KMS-11 (cell line): ENCODE measurements at regions not wholly inside any gene's neighbourhood (a gene's known extent, or its start where the extent isn't known, plus 50 kb on each side); places are given as distances from the start of the nearest gene placed in this dataset.

Experiments
- H2AFZ ChIP-seq: fragments of 200-600 bp; sonication (generic); 2 replicates; pipeline ENCODE4 v1.6.1; 2016; ENCODE audit warnings: antibody characterized with exemption, mixed run types, low read depth
- H3K27ac ChIP-seq: fragments of 200-600 bp; sonication (generic); 2 replicates; pipeline ENCODE4 v1.6.1; 2016; ENCODE audit warnings: mild to moderate bottlenecking, mixed run types
- H3K27me3 ChIP-seq: fragments of 200-600 bp; sonication (generic); 2 replicates; pipeline ENCODE4 v1.6.1; 2017; ENCODE audit warnings: mild to moderate bottlenecking, low read depth, mixed run types, moderate library complexity; ENCODE audit not compliant: insufficient read depth
- H3K36me3 ChIP-seq: fragments of 200-600 bp; sonication (generic); 2 replicates; pipeline ENCODE4 v1.6.1; 2017; ENCODE audit warnings: mild to moderate bottlenecking, mixed run types; ENCODE audit not compliant: insufficient read depth
- H3K4me1 ChIP-seq: fragments of 200-600 bp; sonication (generic); 2 replicates; pipeline ENCODE4 v1.6.1; 2016; ENCODE audit warnings: mild to moderate bottlenecking, low read depth, mixed run types; ENCODE audit not compliant: poor library complexity, severe bottlenecking
- H3K4me2 ChIP-seq: fragments of 200-600 bp; sonication (generic); 2 replicates; pipeline ENCODE4 v1.7.0; 2016; ENCODE audit warnings: mild to moderate bottlenecking, mixed run types
- H3K4me3 ChIP-seq: fragments of 200-600 bp; sonication (generic); IDR thresholded peaks from 2 replicates; pipeline ENCODE4 v1.6.1; 2017; ENCODE audit warnings: low read depth, low read length, mixed read lengths; ENCODE audit not compliant: insufficient read depth
- H3K79me2 ChIP-seq: fragments of 200-600 bp; sonication (generic); 2 replicates; pipeline ENCODE4 v1.6.1; 2016; ENCODE audit warnings: low read depth, mixed run types; ENCODE audit not compliant: insufficient read depth
- H3K9ac ChIP-seq: fragments of 200-600 bp; sonication (generic); 2 replicates; pipeline ENCODE4 v1.6.1; 2016; ENCODE audit warnings: mild to moderate bottlenecking, mixed run types
- H4K20me1 ChIP-seq: fragments of 200-600 bp; sonication (generic); 2 replicates; pipeline ENCODE4 v1.6.1; 2016; ENCODE audit warnings: mild to moderate bottlenecking, mixed run types; ENCODE audit not compliant: insufficient read depth
- CTCF ChIP-seq: fragments of 200-600 bp; sonication (generic); conservative IDR thresholded peaks from 2 replicates; pipeline ENCODE4 v1.6.1; 2017; ENCODE audit warnings: low read depth, mild to moderate bottlenecking, antibody characterized with exemption, low read length, moderate library complexity, mixed read lengths

- Histone ChIP-seq H3K79me2 (no peaks in the 10 kb centered on the region), H3K9ac (no peak overlapping the region), H3K4me3 (no peak overlapping the region), H3K27me3 (no peaks in the 10 kb centered on the region), H3K36me3 (no peaks in the 10 kb centered on the region), H3K4me1 (no peaks in the 10 kb centered on the region), H2AFZ (no peak overlapping the region), H3K4me2 (no peak overlapping the region), H3K27ac (no peak overlapping the region), H4K20me1 (no peaks in the 10 kb centered on the region; the same call in 1 of the 2 replicates)
- TF ChIP-seq CTCF, result no peak
These were observed 201.2 kb downstream of the CBLN2 start for GRCh38 chr18:72342933-72343332.

- Histone ChIP-seq H3K4me1 (no peaks in the 10 kb centered on the region), H3K4me3 (no peak overlapping the region), H3K79me2 (no peaks in the 10 kb centered on the region)
These were observed 204.2 kb downstream of the CBLN2 start for GRCh38 chr18:72339976-72340375.

GRCh38 chr18:72336786-72337185, 207.4 kb downstream of the CBLN2 start:
- Histone ChIP-seq H4K20me1 (no peaks in the 10 kb centered on the region), H3K4me3 (no peak overlapping the region), H3K79me2 (no peaks in the 10 kb centered on the region), H3K4me1 (no peaks in the 10 kb centered on the region), H2AFZ (no peak overlapping the region), H3K27me3 (no peaks in the 10 kb centered on the region), H3K9ac (no peak overlapping the region), H3K4me2 (no peak overlapping the region), H3K36me3 (no peaks in the 10 kb centered on the region), H3K27ac (no peak overlapping the region)
- no peak for TF ChIP-seq CTCF

More at GRCh38 chr18:72339976-72340375, 204.2 kb downstream of the CBLN2 start:
- Histone ChIP-seq H3K36me3 (no peaks in the 10 kb centered on the region), H3K27ac (no peak overlapping the region), H3K9ac (no peak overlapping the region), H4K20me1 (no peaks in the 10 kb centered on the region; the same call in 1 of the 2 replicates), H2AFZ (no peak overlapping the region), H3K27me3 (no peaks in the 10 kb centered on the region), H3K4me2 (no peak overlapping the region)
- TF ChIP-seq CTCF, result no peak

- Histone ChIP-seq H3K27me3 (no peaks in the 10 kb centered on the region), H3K27ac (no peak overlapping the region), H3K79me2 (no peaks in the 10 kb centered on the region), H3K4me2 (no peak overlapping the region), H3K4me3 (no peak overlapping the region), H4K20me1 (no peaks in the 10 kb centered on the region), H2AFZ (no peak overlapping the region), H3K9ac (no peak overlapping the region), H3K4me1 (no peaks in the 10 kb centered on the region), H3K36me3 (no peaks in the 10 kb centered on the region)
- TF ChIP-seq CTCF, result no peak
These were observed 214.6 kb downstream of the CBLN2 start for GRCh38 chr18:72329533-72329932.

GRCh38 chr18:72325307-72325706, 218.8 kb downstream of the CBLN2 start:
- Histone ChIP-seq H3K9ac (no peak overlapping the region), H3K4me2 (no peak overlapping the region), H4K20me1 (no peaks in the 10 kb centered on the region), H3K36me3 (no peaks in the 10 kb centered on the region), H3K4me3 (no peak overlapping the region), H3K79me2 (no peaks in the 10 kb centered on the region), H2AFZ (no peak overlapping the region), H3K27ac (no peak overlapping the region), H3K27me3 (no peaks in the 10 kb centered on the region), H3K4me1 (no peaks in the 10 kb centered on the region)
- TF ChIP-seq CTCF, result no peak
